K562 (cell line): ENCODE measurements at regions not wholly inside any gene's neighbourhood (a gene's known extent, or its start where the extent isn't known, plus 50 kb on each side); places are given as distances from the start of the nearest gene placed in this dataset.

Experiments used
- ATAC-seq: fragments of 200-7000 bp; cut with Tn5 transposase; 3 replicates; pipeline ENCODE4 v1.9.1; 2020; ENCODE audit warnings: moderate library complexity
- BruUV-seq: library from RNA; stranded (reverse); fragments of 400-500 nt; replicated peaks from 2 replicates; lab custom pipeline; 2021; lab: Mats Ljungman, UMichigan
- CTCF ChIA-PET: fragments of 300-600 bp; formaldehyde crosslinking; extraction: SDS; loops from one replicate; lab custom pipeline; 2021; ENCODE audit warnings: low intra/inter-chr PET ratio; lab: Yijun Ruan, JAX
- POLR2A ChIA-PET: fragments of 300-600, 350-650 bp; sonication (Branson Sonifier 250); formaldehyde crosslinking; extraction: SDS; loops from one replicate; lab custom pipeline; 2021; ENCODE audit warnings: antibody characterized with exemption, inconsistent platforms; lab: Yijun Ruan, JAX
- DNase-seq, 4 experiments: peaks; one replicate each; pipeline versions ENCODE4 v3.0.0 to v3.0.0-alpha.2; 2011 to 2018; ENCODE audit warnings: low spot score in 3 of 4, mixed read lengths in 3 of 4; ENCODE audit errors: extremely low read depth in 1 of 4
- FAIRE-seq: peaks from 2 replicates; lab custom pipeline; 2011; peaks lifted over from hg19 to GRCh38; lab: Jason Lieb, UNC
- H2AFZ ChIP-seq: 2 replicates; pipeline ENCODE4 v1.6.0; 2011; ENCODE audit warnings: low read depth, low read length, control low read depth, inconsistent platforms
- H3K27ac ChIP-seq: fragments of 200-600 bp; 3 replicates; pipeline ENCODE4 v1.8.0; 2011; ENCODE audit warnings: low read depth, mild to moderate bottlenecking, control low read depth, inconsistent platforms, low read length, moderate library complexity, mixed read lengths; ENCODE audit errors: extremely low read depth
- H3K27me3 ChIP-seq, 2 experiments: fragments of 300-600 bp in 1 of 2; 2 replicates in 1 of 2; 3 replicates in 1 of 2; pipeline versions ENCODE4 v1.6.0 to v1.8.0; 2011; ENCODE audit warnings: inconsistent platforms in 2 of 2, low read length in 2 of 2, mild to moderate bottlenecking in 1 of 2, mixed read lengths in 1 of 2, moderate library complexity in 1 of 2; ENCODE audit not compliant: control insufficient read depth in 2 of 2, insufficient read depth in 2 of 2
- H3K36me3 ChIP-seq: fragments of 300-600 bp; 3 replicates; pipeline ENCODE4 v1.8.0; 2011; ENCODE audit warnings: mild to moderate bottlenecking, low read length, inconsistent platforms; ENCODE audit not compliant: control insufficient read depth, insufficient read depth
- H3K4me1 ChIP-seq, 2 experiments: fragments of 200-600 bp in 1 of 2; replicated peaks in 1 of 2; 2 replicates in 1 of 2; 3 replicates in 1 of 2; pipeline versions ENCODE4 v1.5.1 to v1.8.0; 2011; ENCODE audit warnings: inconsistent platforms in 2 of 2, low read length in 2 of 2, mild to moderate bottlenecking in 1 of 2, mixed read lengths in 1 of 2, moderate library complexity in 1 of 2; ENCODE audit not compliant: control insufficient read depth in 2 of 2, insufficient read depth in 2 of 2
- H3K4me2 ChIP-seq: 2 replicates; pipeline ENCODE4 v1.6.1; 2011; ENCODE audit warnings: low read length, control low read depth, inconsistent platforms, mixed read lengths; ENCODE audit not compliant: insufficient read depth
- H3K4me3 ChIP-seq: fragments of 200-600 bp; sonication (generic), shearing (Covaris generic); 2 replicates; pipeline ENCODE4 v1.5.1; 2016; ENCODE audit warnings: control low read depth, inconsistent platforms
- H3K79me2 ChIP-seq: fragments of 200-600 bp; 3 replicates; pipeline ENCODE4 v1.8.0; 2011; ENCODE audit warnings: low read length, inconsistent platforms; ENCODE audit not compliant: control insufficient read depth, insufficient read depth
- H3K9ac ChIP-seq, 2 experiments: 2 replicates each; pipeline versions ENCODE4 v1.6.0 to v1.6.1; 2011; ENCODE audit warnings: low read depth in 2 of 2, low read length in 2 of 2, control low read depth in 1 of 2, inconsistent platforms in 1 of 2, mild to moderate bottlenecking in 1 of 2, mixed read lengths in 1 of 2; ENCODE audit not compliant: insufficient read depth in 1 of 2
- H3K9me1 ChIP-seq: one replicate; pipeline ENCODE4 v1.6.0; 2011; ENCODE audit warnings: inconsistent platforms, mild to moderate bottlenecking, low read length, moderate library complexity; ENCODE audit not compliant: control insufficient read depth, insufficient read depth
- H3K9me3 ChIP-seq: replicated peaks from 2 replicates; pipeline ENCODE4 v1.5.1; 2011; ENCODE audit warnings: low read depth, low read length, inconsistent platforms; ENCODE audit not compliant: control insufficient read depth, insufficient read depth
- H4K20me1 ChIP-seq: replicated peaks from 2 replicates; pipeline ENCODE4 v1.6.1; 2011; ENCODE audit warnings: low read length, inconsistent platforms, mixed read lengths; ENCODE audit not compliant: control insufficient read depth, insufficient read depth
- BHLHE40 ChIP-seq: IDR thresholded peaks from 2 replicates; pipeline ENCODE4 v1.6.1; 2011; ENCODE audit warnings: low read length, improper control_type of control experiment
- CBX2 ChIP-seq: fragments of 200-600 bp; sonication (generic); IDR thresholded peaks from one replicate; pipeline ENCODE4 v1.6.1; 2012; ENCODE audit warnings: mild to moderate bottlenecking, low read length, inconsistent platforms; ENCODE audit not compliant: insufficient read depth, poor library complexity, severe bottlenecking
- CEBPG ChIP-seq, 3 experiments: fragments of 200-800 bp in 1 of 3; sonication (Bioruptor generic) in 1 of 3; sonication (generic) in 1 of 3; formaldehyde crosslinking in 1 of 3; IDR thresholded peaks in 2 of 3; conservative IDR thresholded peaks in 1 of 3; 2 replicates each; pipeline versions ENCODE4 v1.6.1 to v1.8.0; 2016 to 2022; ENCODE audit warnings: missing compliant biosample characterization in 2 of 3, missing genetic modification characterization in 2 of 3, mild to moderate bottlenecking in 1 of 3, missing genetic modification reagents in 1 of 3
- CHD4 ChIP-seq: fragments of 200-600 bp; sonication (generic); IDR thresholded peaks from 3 replicates; pipeline ENCODE4 v1.6.1; 2012; ENCODE audit warnings: low read depth, mild to moderate bottlenecking, mixed read lengths, low read length, inconsistent platforms; ENCODE audit not compliant: insufficient read depth, insufficient replicate concordance, poor library complexity, severe bottlenecking
- DIDO1 ChIP-seq: fragments of 450-650 bp; IDR thresholded peaks from 2 replicates; pipeline ENCODE4 v1.6.1; 2016; ENCODE audit warnings: low read depth, missing biosample characterization, missing genetic modification characterization
- E2F3 ChIP-seq: fragments of 250-450 bp; sonication (Bioruptor Pico); IDR thresholded peaks from 2 replicates; pipeline ENCODE4 v1.4.0; 2020; ENCODE audit warnings: mild to moderate bottlenecking
- FOXJ3 ChIP-seq: sonication (generic); formaldehyde crosslinking; IDR thresholded peaks from 2 replicates; pipeline ENCODE4 v1.4.0; 2020; ENCODE audit warnings: mild to moderate bottlenecking, missing genetic modification reagents
- GATAD2B ChIP-seq: fragments of 450-650 bp; IDR thresholded peaks from 2 replicates; pipeline ENCODE4 v1.6.1; 2017; ENCODE audit warnings: mild to moderate bottlenecking, borderline replicate concordance
- OTX1 ChIP-seq: fragments of 450-650 bp; formaldehyde crosslinking; IDR thresholded peaks from 2 replicates; pipeline ENCODE4 v1.4.0; 2022; ENCODE audit warnings: mild to moderate bottlenecking
- PHF20 ChIP-seq: fragments of 450-650 bp; IDR thresholded peaks from 2 replicates; pipeline ENCODE4 v1.6.1; 2018; ENCODE audit not compliant: partially characterized antibody
- PPARD ChIP-seq: fragments of 250-450 bp; sonication (Bioruptor Pico); IDR thresholded peaks from 2 replicates; pipeline ENCODE4 v1.8.0; 2022; ENCODE audit warnings: inconsistent platforms, mild to moderate bottlenecking, moderate library complexity
- RBM22 ChIP-seq: fragments of 200-400 bp; formaldehyde crosslinking; IDR thresholded peaks from 2 replicates; pipeline ENCODE4 v1.6.1; 2018; ENCODE audit warnings: low read length, low read depth; ENCODE audit not compliant: poor library complexity, severe bottlenecking
- TAF9B ChIP-seq: fragments of 450-650 bp; IDR thresholded peaks from 2 replicates; pipeline ENCODE4 v1.6.1; 2018; ENCODE audit warnings: mild to moderate bottlenecking; ENCODE audit not compliant: partially characterized antibody
- ZBTB1 ChIP-seq: sonication (generic); formaldehyde crosslinking; IDR thresholded peaks from 2 replicates; pipeline ENCODE4 v1.8.1; 2023; ENCODE audit warnings: missing genetic modification reagents, low read depth, mild to moderate bottlenecking, borderline replicate concordance
- ZNF589 ChIP-seq: fragments of 200-800 bp; sonication (Bioruptor generic); IDR thresholded peaks from 2 replicates; pipeline ENCODE4 v1.6.1; 2016; ENCODE audit warnings: low read depth, missing genetic modification characterization, missing compliant biosample characterization
- WGBS: fragments of 100-300 bp; shearing (Covaris generic); methylation state at CpG from one replicate; pipeline ENCODE4 v1.1.6; 2016; ENCODE audit warnings: low coverage, mixed read lengths; ENCODE audit not compliant: insufficient coverage; ENCODE audit errors: missing lambda C conversion rate; 5-methylcytosine and 5-hydroxymethylcytosine counted together
- in situ Hi-C: fragments of 300-500 bp; cut with MboI; formaldehyde crosslinking; loops from 4 replicates; pipeline ENCODE4 v1.15.0; 2018; ENCODE audit warnings: inconsistent platforms, mixed read lengths
- intact Hi-C: fragments of 100-400 bp; cut with micrococcal nuclease; formaldehyde crosslinking; loops from 2 replicates; pipeline ENCODE4 v1.14.2; 2022

DNA sequence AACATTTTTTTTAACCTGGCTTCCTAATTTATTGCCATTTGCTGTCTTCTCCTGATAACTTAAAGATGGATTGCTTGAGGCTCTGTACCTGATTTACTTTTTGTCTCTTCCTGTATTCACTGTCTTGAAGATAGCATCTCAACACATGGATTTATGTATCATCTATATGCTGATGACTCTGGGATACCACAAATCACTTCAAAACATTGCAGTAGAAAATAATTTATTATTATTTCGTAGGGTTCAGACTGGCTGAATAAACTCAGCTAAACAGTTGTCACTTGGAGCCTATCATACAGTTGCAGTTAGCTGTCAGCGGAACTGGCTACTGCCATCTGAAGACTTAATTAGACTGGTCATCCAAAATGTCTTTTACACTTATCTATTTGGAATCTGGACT lies 1025.2 kb upstream of the CDH18 start:
- TF ChIP-seq CEBPG (CRISPR knock-in tag; IDR thresholded peaks at IDR 0.05) (no peak), CEBPG (tag; conservative IDR thresholded peaks at IDR 0.05 in 1 of 2, IDR thresholded peaks at IDR 0.05 in 1 of 2) (no peak), TAF9B (no peak), RBM22 (no peak)
- intact Hi-C loops: no loop called here
- Histone ChIP-seq H2AFZ (no peak overlapping the region), H3K9me3 (no peaks in the 10 kb centered on the region), H3K4me3 (no peak overlapping the region), H3K4me1 (no peaks in the 10 kb centered on the region), H3K27me3 (no peaks in the 10 kb centered on the region), H4K20me1 (no peaks in the 10 kb centered on the region), H3K9ac (no peak overlapping the region), H3K79me2 (no peaks in the 10 kb centered on the region), H3K27ac (no peak overlapping the region), H3K4me2 (no peak overlapping the region), H3K36me3 (no peaks in the 10 kb centered on the region), H3K9me1 (no peaks in the 10 kb centered on the region)
- no TSS peak for BruUV-seq
- ChIA-PET POLR2A (no interaction called here), CTCF (no interaction called here)
- 0% methylated on average over 2 of the region's 2 CpGs for WGBS
- ATAC-seq (no peak), DNase-seq (no peak), FAIRE-seq (no peak)
- in situ Hi-C loops: no loop called here

DNA sequence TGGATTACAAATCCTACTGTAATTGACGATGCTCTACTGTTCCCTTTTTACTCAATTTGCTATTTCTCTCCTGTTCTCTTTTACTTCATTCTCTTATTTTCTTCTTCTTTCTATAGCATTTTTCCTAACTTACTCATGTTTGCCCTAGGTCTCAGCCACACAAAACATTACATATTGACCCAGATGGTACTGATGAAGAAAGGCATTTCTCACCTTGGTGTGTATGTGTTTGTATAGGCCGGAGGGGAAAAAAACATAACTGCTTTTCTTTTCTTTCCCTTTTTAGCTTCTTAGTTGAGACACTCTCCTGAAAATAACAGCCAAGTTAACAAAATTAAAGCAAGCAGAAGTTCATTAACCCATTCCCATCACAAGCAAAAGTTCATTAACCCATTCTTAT lies 1019.8 kb upstream of the CDH18 start:
- WGBS: 0% methylated on average over 1 of the region's 2 CpGs

More for the DNA sequence above, 1019.8 kb upstream of the CDH18 start:
- Histone ChIP-seq H3K4me2 (no peak overlapping the region), H4K20me1 (no peaks in the 10 kb centered on the region), H3K4me1 (no peaks in the 10 kb centered on the region), H3K27me3 (no peaks in the 10 kb centered on the region), H3K9ac (no peak overlapping the region), H3K79me2 (no peaks in the 10 kb centered on the region), H3K9me3 (no peaks in the 10 kb centered on the region), H3K4me3 (no peak overlapping the region), H2AFZ (no peak overlapping the region), H3K9me1 (no peaks in the 10 kb centered on the region), H3K27ac (no peak overlapping the region), H3K36me3 (no peaks in the 10 kb centered on the region)
- FAIRE-seq (no peak), ATAC-seq (no peak), DNase-seq (no peak)
- in situ Hi-C loops (no loop called here), intact Hi-C loops (no loop called here)
- CTCF ChIA-PET: no interaction called here
- POLR2A ChIA-PET: no interaction called here
- no TSS peak for BruUV-seq
- TF ChIP-seq ZBTB1 (CRISPR knock-in tag) (no peak), PPARD (CRISPR knock-in tag) (no peak), DIDO1 (no peak), E2F3 (CRISPR knock-in tag) (no peak), PHF20 (no peak), GATAD2B (no peak), CBX2 (no peak), CHD4 (no peak), OTX1 (CRISPR knock-in tag) (no peak), BHLHE40 (no peak), ZNF589 (CRISPR knock-in tag) (no peak), FOXJ3 (CRISPR knock-in tag) (no peak)
